ENCODE measurements at regions not wholly inside any gene's neighbourhood (a gene's known extent, or its start where the extent isn't known, plus 50 kb on each side); places are given as distances from the start of the nearest gene placed in this dataset.
A peak's percentile ranks its signal among the peaks of the same experiment; 100 is the strongest.
"Not testable (repeated sequence)": the region's sequence is repeated elsewhere in the genome, so short reads cannot be mapped to it uniquely, and the experiment has no call there.

- H3K27ac Mint-ChIP-seq, result no peak overlapping the region
- H3K27me3 Mint-ChIP-seq (ENCODE audit: low read depth), result no peaks in the 10 kb centered on the region
- no peak overlapping the region for H3K4me3 Mint-ChIP-seq
- no peaks in the 10 kb centered on the region for H3K36me3 Mint-ChIP-seq (ENCODE audit: low read depth)
- H3K4me1 Mint-ChIP-seq, result no peaks in the 10 kb centered on the region
- no peak for TF ChIP-seq CTCF (IDR thresholded peaks at IDR 0.05; ENCODE audit: unreplicated experiment in 3 of 3)
- no peaks in the 10 kb centered on the region for H3K9me3 Mint-ChIP-seq
These were observed 51.5 kb upstream of the IFNE start for GRCh38 chr9:21533597-21533996.

GRCh38 chr9:21535396-21535795, 53.3 kb upstream of the IFNE start:
- TF ChIP-seq CTCF (IDR thresholded peaks at IDR 0.05; ENCODE audit: unreplicated experiment in 3 of 3), result no peak
- Mint-ChIP-seq H3K9me3 (no peaks in the 10 kb centered on the region), H3K36me3 (ENCODE audit: low read depth) (no peaks in the 10 kb centered on the region), H3K4me1 (no peaks in the 10 kb centered on the region), H3K27me3 (ENCODE audit: low read depth) (no peaks in the 10 kb centered on the region), H3K27ac (no peak overlapping the region), H3K4me3 (no peak overlapping the region)

- H3K9me3 Mint-ChIP-seq, result no peaks in the 10 kb centered on the region
- H3K4me1 Mint-ChIP-seq, result no peaks in the 10 kb centered on the region
- no peaks in the 10 kb centered on the region for H3K27me3 Mint-ChIP-seq (ENCODE audit: low read depth)
- H3K36me3 Mint-ChIP-seq (ENCODE audit: low read depth), result no peaks in the 10 kb centered on the region
- no peak for TF ChIP-seq CTCF (IDR thresholded peaks at IDR 0.05; ENCODE audit: unreplicated experiment in 3 of 3)
- H3K4me3 Mint-ChIP-seq, result no peak overlapping the region
- peak overlapping the region in 1 of 3 experiments; percentile 37 for H3K27ac Mint-ChIP-seq
These were observed 60.7 kb upstream of the IFNE start for GRCh38 chr9:21542787-21543186.

GRCh38 chr9:21543187-21543586, 61.1 kb upstream of the IFNE start:
- Mint-ChIP-seq H3K27ac (peak overlapping the region in 1 of 3 experiments; percentile 37), H3K36me3 (ENCODE audit: low read depth) (no peaks in the 10 kb centered on the region), H3K27me3 (ENCODE audit: low read depth) (peaks cover 2% of the 10 kb centered on the region), H3K9me3 (no peaks in the 10 kb centered on the region), H3K4me1 (no peaks in the 10 kb centered on the region), H3K4me3 (no peak overlapping the region)
- TF ChIP-seq CTCF (IDR thresholded peaks at IDR 0.05; ENCODE audit: unreplicated experiment in 3 of 3), result no peak

- not testable (repeated sequence) for H3K36me3 Mint-ChIP-seq (ENCODE audit: low read depth); H3K27me3 Mint-ChIP-seq (ENCODE audit: low read depth); H3K9me3 Mint-ChIP-seq; H3K4me3 Mint-ChIP-seq; H3K4me1 Mint-ChIP-seq; H3K27ac Mint-ChIP-seq
These were observed 61.7 kb upstream of the IFNE start for GRCh38 chr9:21543816-21544215.

- no peak overlapping the region for H3K27ac Mint-ChIP-seq
- no peak for TF ChIP-seq CTCF (IDR thresholded peaks at IDR 0.05; ENCODE audit: unreplicated experiment in 3 of 3)
- peaks cover 23% of the 10 kb centered on the region for H3K27me3 Mint-ChIP-seq (ENCODE audit: low read depth)
- H3K36me3 Mint-ChIP-seq (ENCODE audit: low read depth), result no peaks in the 10 kb centered on the region
- no peaks in the 10 kb centered on the region for H3K9me3 Mint-ChIP-seq
- no peak overlapping the region for H3K4me3 Mint-ChIP-seq
- peaks cover 6% of the 10 kb centered on the region for H3K4me1 Mint-ChIP-seq
These were observed 64.8 kb upstream of the IFNE start for GRCh38 chr9:21546949-21547348.
